Ovary (tissue), 7 donors: ENCODE measurements at regions not wholly inside any gene's neighbourhood (a gene's known extent, or its start where the extent isn't known, plus 50 kb on each side); places are given as distances from the start of the nearest gene placed in this dataset.
A peak's percentile ranks its signal among the peaks of the same experiment; 100 is the strongest.

Experiments used
- DNase-seq, 5 donors: peaks; one replicate each; pipeline ENCODE4 v3.0.0-alpha.2; 2019 to 2020
- H3K27ac ChIP-seq, 2 donors: fragments of 200-600 bp; one replicate each; pipeline versions ENCODE4 v1.5.1 to v1.8.0; 2019 to 2022
- H3K27me3 ChIP-seq: fragments of 200-600 bp; one replicate; pipeline ENCODE4 v1.8.0; 2022
- H3K36me3 ChIP-seq: fragments of 200-600 bp; sonication (generic); one replicate; pipeline ENCODE4 v1.5.1; 2019
- H3K4me1 ChIP-seq: one replicate; pipeline ENCODE4 v1.8.1; 2013; ENCODE audit warnings: mild to moderate bottlenecking, moderate library complexity; ENCODE audit not compliant: insufficient read depth
- H3K4me3 ChIP-seq: fragments of 200-600 bp; sonication (generic); one replicate; pipeline ENCODE4 v1.5.1; 2017
- H3K9me3 ChIP-seq, 2 donors: fragments of 200-600 bp in 1 of 2; sonication (generic) in 1 of 2; one replicate each; pipeline versions ENCODE4 v1.5.1 to v1.8.1; 2013 to 2019; ENCODE audit warnings: mild to moderate bottlenecking in 1 of 2, moderate library complexity in 1 of 2
- EP300 ChIP-seq: sonication (generic); formaldehyde crosslinking; IDR thresholded peaks from one replicate; pipeline ENCODE4 v1.6.1; 2017; ENCODE audit warnings: antibody characterized with exemption
- POLR2A ChIP-seq: fragments of 450-650 bp; IDR thresholded peaks from one replicate; pipeline ENCODE4 v1.6.1; 2017; ENCODE audit warnings: antibody characterized with exemption, mild to moderate bottlenecking, moderate library complexity
- WGBS, 3 donors: extraction: QIAGEN DNeasy Blood & Tissue Kit in 1 of 3; methylation state at CpG; one replicate each; pipeline versions ENCODE4 v1.1.5 to v1.1.7; 2013 to 2017; 5-methylcytosine and 5-hydroxymethylcytosine counted together
- intact Hi-C, 4 donors: fragments of 100-400 bp; cut with DNase I; formaldehyde crosslinking; loops; one replicate each; pipeline versions ENCODE4 v1.11.0 to v1.15.1; 2022 to 2023
- TF ChIP-seq, protein P1 (sequence below), 3 donors: fragments of 450-650 bp in 2 of 3; fragments of 200-600 bp in 1 of 3; IDR thresholded peaks; one replicate each; pipeline versions ENCODE4 v1.5.1 to v1.8.0; 2016 to 2022; ENCODE audit warnings: antibody characterized with exemption in 3 of 3, mild to moderate bottlenecking in 1 of 3
- donor health status: DM: no; HTN: no; CAD: no; lungs with moderate emphysema.
- donor health status: DM: no; HTN: no; CAD: no.
- donor health status: Bipolar disorder and iron deficiency.
- donor health status: DM: no; HTN: no; CAD: no.
- donor health status: DM: yes; HTN: yes; CAD: no.

GRCh38 chr6:79391480-79391879 lies 145.8 kb downstream of the LCA5 start:
- intact Hi-C loops, result no loop called here
- Histone ChIP-seq H3K4me3 (no peak overlapping the region), H3K27me3 (no peaks in the 10 kb centered on the region), H3K4me1 (peaks cover 2% of the 10 kb centered on the region), H3K27ac (no peak overlapping the region), H3K36me3 (no peaks in the 10 kb centered on the region), H3K9me3 (no peaks in the 10 kb centered on the region)
- no peak for TF ChIP-seq POLR2A
- TF ChIP-seq, protein P1, sequence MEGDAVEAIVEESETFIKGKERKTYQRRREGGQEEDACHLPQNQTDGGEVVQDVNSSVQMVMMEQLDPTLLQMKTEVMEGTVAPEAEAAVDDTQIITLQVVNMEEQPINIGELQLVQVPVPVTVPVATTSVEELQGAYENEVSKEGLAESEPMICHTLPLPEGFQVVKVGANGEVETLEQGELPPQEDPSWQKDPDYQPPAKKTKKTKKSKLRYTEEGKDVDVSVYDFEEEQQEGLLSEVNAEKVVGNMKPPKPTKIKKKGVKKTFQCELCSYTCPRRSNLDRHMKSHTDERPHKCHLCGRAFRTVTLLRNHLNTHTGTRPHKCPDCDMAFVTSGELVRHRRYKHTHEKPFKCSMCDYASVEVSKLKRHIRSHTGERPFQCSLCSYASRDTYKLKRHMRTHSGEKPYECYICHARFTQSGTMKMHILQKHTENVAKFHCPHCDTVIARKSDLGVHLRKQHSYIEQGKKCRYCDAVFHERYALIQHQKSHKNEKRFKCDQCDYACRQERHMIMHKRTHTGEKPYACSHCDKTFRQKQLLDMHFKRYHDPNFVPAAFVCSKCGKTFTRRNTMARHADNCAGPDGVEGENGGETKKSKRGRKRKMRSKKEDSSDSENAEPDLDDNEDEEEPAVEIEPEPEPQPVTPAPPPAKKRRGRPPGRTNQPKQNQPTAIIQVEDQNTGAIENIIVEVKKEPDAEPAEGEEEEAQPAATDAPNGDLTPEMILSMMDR (IDR thresholded peaks at IDR 0.05), result no peak
- no peak for TF ChIP-seq EP300
- DNase-seq, result no peak
- 88 to 100% (median 92%) methylated on average over 1 of the region's 1 CpG for WGBS, 3 donors

DNA sequence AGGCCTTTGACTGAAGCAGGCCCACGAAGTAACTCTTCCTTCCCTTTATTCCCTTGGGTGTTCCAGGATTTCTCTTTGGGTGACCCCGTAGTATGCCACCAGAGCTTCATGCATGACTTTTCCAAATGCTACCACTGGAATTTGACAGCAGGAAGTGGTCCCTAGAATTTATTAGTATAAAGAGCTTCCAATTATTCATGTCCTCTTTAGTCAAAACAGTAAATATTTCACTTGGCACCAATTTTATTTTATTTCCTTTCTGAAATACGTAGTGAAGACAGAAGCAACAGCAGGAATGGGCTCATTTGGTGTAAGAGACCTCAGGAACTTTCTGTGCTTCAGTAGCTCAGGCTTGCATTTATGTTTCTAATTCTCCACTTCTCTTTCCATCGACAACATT lies 151.3 kb downstream of the LCA5 start:
- Histone ChIP-seq H3K4me3 (no peak overlapping the region), H3K4me1 (peaks cover 9% of the 10 kb centered on the region), H3K27ac (no peak overlapping the region), H3K36me3 (no peaks in the 10 kb centered on the region), H3K9me3 (no peaks in the 10 kb centered on the region), H3K27me3 (no peaks in the 10 kb centered on the region)
- TF ChIP-seq, protein P1 (IDR thresholded peaks at IDR 0.05), result no peak
- TF ChIP-seq EP300 (no peak), POLR2A (no peak)
- 5 to 19% (median 9%) methylated on average over 4 of the region's 4 CpGs for WGBS, 3 donors
- intact Hi-C loops, result no loop called here
- DNase-seq, result no peak

GRCh38 chr6:79385333-79385732 lies 150.9 kb upstream of the HMGN3 start:
- 43 to 57% (median 47%) methylated on average over 1 of the region's 1 CpG for WGBS, 3 donors
- no peak overlapping the region for H3K27ac ChIP-seq
- peaks cover 9% of the 10 kb centered on the region for H3K4me1 ChIP-seq
- no peak for DNase-seq
- intact Hi-C loops, result no loop called here
- no peak for TF ChIP-seq POLR2A
- TF ChIP-seq, protein P1 (IDR thresholded peaks at IDR 0.05), result no peak
- TF ChIP-seq EP300, result no peak
- H3K4me3 ChIP-seq, result no peak overlapping the region
- H3K36me3 ChIP-seq, result no peaks in the 10 kb centered on the region
- H3K27me3 ChIP-seq, result no peaks in the 10 kb centered on the region
- H3K9me3 ChIP-seq, result no peaks in the 10 kb centered on the region

GRCh38 chr6:79384845-79385244 lies 150.4 kb upstream of the HMGN3 start:
- Histone ChIP-seq H3K4me1 (peaks cover 9% of the 10 kb centered on the region), H3K27me3 (no peaks in the 10 kb centered on the region), H3K27ac (no peak overlapping the region), H3K36me3 (no peaks in the 10 kb centered on the region), H3K4me3 (no peak overlapping the region), H3K9me3 (no peaks in the 10 kb centered on the region)
- intact Hi-C loops, result no loop called here
- TF ChIP-seq EP300 (no peak), POLR2A (no peak)
- TF ChIP-seq, protein P1 (IDR thresholded peaks at IDR 0.05), result no peak
- peak in 2 of 5 donors; percentile 16 to 38 for DNase-seq
- 20 to 38% (median 22%) methylated on average over 1 of the region's 1 CpG for WGBS, 3 donors

GRCh38 chr6:79378957-79379356 lies 144.5 kb upstream of the HMGN3 start:
- no peak overlapping the region for H3K27ac ChIP-seq
- no peak for TF ChIP-seq EP300
- no peak for TF ChIP-seq POLR2A
- TF ChIP-seq, protein P1 (IDR thresholded peaks at IDR 0.05), result no peak
- intact Hi-C loops, result no loop called here
- 98 to 99% (median 99%) methylated on average over 5 of the region's 5 CpGs for WGBS, 3 donors
- no peaks in the 10 kb centered on the region for H3K27me3 ChIP-seq
- H3K36me3 ChIP-seq, result no peaks in the 10 kb centered on the region
- H3K9me3 ChIP-seq, result no peaks in the 10 kb centered on the region
- H3K4me3 ChIP-seq, result no peak overlapping the region
- H3K4me1 ChIP-seq, result no peaks in the 10 kb centered on the region
- no peak for DNase-seq
